K562 (cell line): ENCODE measurements at regions not wholly inside any gene's neighbourhood (a gene's known extent, or its start where the extent isn't known, plus 50 kb on each side); places are given as distances from the start of the nearest gene placed in this dataset.

Experiments
- CBX5 ChIP-seq: IDR thresholded peaks from 2 replicates; pipeline ENCODE4 v1.6.1; 2014; ENCODE audit warnings: low read depth, borderline replicate concordance
- NCOA2 ChIP-seq, 2 experiments: fragments of 450-650 bp; IDR thresholded peaks; 2 replicates each; pipeline ENCODE4 v1.6.1; 2018; ENCODE audit warnings: mild to moderate bottlenecking in 2 of 2, moderate library complexity in 1 of 2; ENCODE audit not compliant: partially characterized antibody in 2 of 2
- PKNOX1 ChIP-seq: fragments of 450-650 bp; IDR thresholded peaks from 2 replicates; pipeline ENCODE4 v1.6.1; 2016
- ZNF311 ChIP-seq: fragments of 250-450 bp; sonication (Bioruptor Pico); IDR thresholded peaks from 2 replicates; pipeline ENCODE4 v1.4.0; 2020; ENCODE audit warnings: mild to moderate bottlenecking, moderate library complexity
- TF ChIP-seq, protein P1 (sequence below): fragments of 450-650 bp; IDR thresholded peaks from 2 replicates; pipeline ENCODE4 v1.6.1; 2016; ENCODE audit warnings: mild to moderate bottlenecking, moderate library complexity

GRCh38 chr1:177629526-177629925 is 340.3 kb downstream of the SEC16B start (continued):
- TF ChIP-seq, protein P1, sequence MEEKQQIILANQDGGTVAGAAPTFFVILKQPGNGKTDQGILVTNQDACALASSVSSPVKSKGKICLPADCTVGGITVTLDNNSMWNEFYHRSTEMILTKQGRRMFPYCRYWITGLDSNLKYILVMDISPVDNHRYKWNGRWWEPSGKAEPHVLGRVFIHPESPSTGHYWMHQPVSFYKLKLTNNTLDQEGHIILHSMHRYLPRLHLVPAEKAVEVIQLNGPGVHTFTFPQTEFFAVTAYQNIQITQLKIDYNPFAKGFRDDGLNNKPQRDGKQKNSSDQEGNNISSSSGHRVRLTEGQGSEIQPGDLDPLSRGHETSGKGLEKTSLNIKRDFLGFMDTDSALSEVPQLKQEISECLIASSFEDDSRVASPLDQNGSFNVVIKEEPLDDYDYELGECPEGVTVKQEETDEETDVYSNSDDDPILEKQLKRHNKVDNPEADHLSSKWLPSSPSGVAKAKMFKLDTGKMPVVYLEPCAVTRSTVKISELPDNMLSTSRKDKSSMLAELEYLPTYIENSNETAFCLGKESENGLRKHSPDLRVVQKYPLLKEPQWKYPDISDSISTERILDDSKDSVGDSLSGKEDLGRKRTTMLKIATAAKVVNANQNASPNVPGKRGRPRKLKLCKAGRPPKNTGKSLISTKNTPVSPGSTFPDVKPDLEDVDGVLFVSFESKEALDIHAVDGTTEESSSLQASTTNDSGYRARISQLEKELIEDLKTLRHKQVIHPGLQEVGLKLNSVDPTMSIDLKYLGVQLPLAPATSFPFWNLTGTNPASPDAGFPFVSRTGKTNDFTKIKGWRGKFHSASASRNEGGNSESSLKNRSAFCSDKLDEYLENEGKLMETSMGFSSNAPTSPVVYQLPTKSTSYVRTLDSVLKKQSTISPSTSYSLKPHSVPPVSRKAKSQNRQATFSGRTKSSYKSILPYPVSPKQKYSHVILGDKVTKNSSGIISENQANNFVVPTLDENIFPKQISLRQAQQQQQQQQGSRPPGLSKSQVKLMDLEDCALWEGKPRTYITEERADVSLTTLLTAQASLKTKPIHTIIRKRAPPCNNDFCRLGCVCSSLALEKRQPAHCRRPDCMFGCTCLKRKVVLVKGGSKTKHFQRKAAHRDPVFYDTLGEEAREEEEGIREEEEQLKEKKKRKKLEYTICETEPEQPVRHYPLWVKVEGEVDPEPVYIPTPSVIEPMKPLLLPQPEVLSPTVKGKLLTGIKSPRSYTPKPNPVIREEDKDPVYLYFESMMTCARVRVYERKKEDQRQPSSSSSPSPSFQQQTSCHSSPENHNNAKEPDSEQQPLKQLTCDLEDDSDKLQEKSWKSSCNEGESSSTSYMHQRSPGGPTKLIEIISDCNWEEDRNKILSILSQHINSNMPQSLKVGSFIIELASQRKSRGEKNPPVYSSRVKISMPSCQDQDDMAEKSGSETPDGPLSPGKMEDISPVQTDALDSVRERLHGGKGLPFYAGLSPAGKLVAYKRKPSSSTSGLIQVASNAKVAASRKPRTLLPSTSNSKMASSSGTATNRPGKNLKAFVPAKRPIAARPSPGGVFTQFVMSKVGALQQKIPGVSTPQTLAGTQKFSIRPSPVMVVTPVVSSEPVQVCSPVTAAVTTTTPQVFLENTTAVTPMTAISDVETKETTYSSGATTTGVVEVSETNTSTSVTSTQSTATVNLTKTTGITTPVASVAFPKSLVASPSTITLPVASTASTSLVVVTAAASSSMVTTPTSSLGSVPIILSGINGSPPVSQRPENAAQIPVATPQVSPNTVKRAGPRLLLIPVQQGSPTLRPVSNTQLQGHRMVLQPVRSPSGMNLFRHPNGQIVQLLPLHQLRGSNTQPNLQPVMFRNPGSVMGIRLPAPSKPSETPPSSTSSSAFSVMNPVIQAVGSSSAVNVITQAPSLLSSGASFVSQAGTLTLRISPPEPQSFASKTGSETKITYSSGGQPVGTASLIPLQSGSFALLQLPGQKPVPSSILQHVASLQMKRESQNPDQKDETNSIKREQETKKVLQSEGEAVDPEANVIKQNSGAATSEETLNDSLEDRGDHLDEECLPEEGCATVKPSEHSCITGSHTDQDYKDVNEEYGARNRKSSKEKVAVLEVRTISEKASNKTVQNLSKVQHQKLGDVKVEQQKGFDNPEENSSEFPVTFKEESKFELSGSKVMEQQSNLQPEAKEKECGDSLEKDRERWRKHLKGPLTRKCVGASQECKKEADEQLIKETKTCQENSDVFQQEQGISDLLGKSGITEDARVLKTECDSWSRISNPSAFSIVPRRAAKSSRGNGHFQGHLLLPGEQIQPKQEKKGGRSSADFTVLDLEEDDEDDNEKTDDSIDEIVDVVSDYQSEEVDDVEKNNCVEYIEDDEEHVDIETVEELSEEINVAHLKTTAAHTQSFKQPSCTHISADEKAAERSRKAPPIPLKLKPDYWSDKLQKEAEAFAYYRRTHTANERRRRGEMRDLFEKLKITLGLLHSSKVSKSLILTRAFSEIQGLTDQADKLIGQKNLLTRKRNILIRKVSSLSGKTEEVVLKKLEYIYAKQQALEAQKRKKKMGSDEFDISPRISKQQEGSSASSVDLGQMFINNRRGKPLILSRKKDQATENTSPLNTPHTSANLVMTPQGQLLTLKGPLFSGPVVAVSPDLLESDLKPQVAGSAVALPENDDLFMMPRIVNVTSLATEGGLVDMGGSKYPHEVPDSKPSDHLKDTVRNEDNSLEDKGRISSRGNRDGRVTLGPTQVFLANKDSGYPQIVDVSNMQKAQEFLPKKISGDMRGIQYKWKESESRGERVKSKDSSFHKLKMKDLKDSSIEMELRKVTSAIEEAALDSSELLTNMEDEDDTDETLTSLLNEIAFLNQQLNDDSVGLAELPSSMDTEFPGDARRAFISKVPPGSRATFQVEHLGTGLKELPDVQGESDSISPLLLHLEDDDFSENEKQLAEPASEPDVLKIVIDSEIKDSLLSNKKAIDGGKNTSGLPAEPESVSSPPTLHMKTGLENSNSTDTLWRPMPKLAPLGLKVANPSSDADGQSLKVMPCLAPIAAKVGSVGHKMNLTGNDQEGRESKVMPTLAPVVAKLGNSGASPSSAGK, result no peak
- TF ChIP-seq ZNF311 (CRISPR knock-in tag) (no peak), PKNOX1 (no peak), CBX5 (no peak), NCOA2 (IDR thresholded peaks at IDR 0.05; ENCODE audit: partially characterized antibody in 2 of 2) (no peak)
- TF ChIP-seq, all 486 proteins: peak for 0
